ENCODE measurements at regions not wholly inside any gene's neighbourhood (a gene's known extent, or its start where the extent isn't known, plus 50 kb on each side); places are given as distances from the start of the nearest gene placed in this dataset. TPM values are rescaled to one million over a fixed set of nuclear protein-coding genes. Genes with fewer than 3 reads are reported as not detected.

GRCh38 chr5:73999297-73999696 lies 373.3 kb downstream of the ARHGEF28 start:
- Histone ChIP-seq H3K9me3 (ENCODE audit: control insufficient read depth, insufficient read depth, low read length) (no peaks in the 10 kb centered on the region), H3K27me3 (ENCODE audit: control insufficient read depth, insufficient read depth, low read length) (peaks cover 21% of the 10 kb centered on the region), H3K4me3 (ENCODE audit: low read depth, low read length) (no peak overlapping the region), H3K27ac (ENCODE audit: low read depth, low read length) (no peak overlapping the region)
- ChIA-PET CTCF (no interaction called here), POLR2A (no interaction called here)
- DNase-seq (ENCODE audit: low read depth, low spot score), result no peak
- TF ChIP-seq CTCF (IDR thresholded peaks at IDR 0.05; ENCODE audit: low read depth, low read length), result no peak

GRCh38 chr5:73998489-73998888 lies 372.5 kb downstream of the ARHGEF28 start:
- Histone ChIP-seq H3K27ac (ENCODE audit: low read depth, low read length) (no peak overlapping the region), H3K27me3 (ENCODE audit: control insufficient read depth, insufficient read depth, low read length) (peaks cover 22% of the 10 kb centered on the region), H3K9me3 (ENCODE audit: control insufficient read depth, insufficient read depth, low read length) (no peaks in the 10 kb centered on the region), H3K4me3 (ENCODE audit: low read depth, low read length) (no peak overlapping the region)
- POLR2A ChIA-PET, result no interaction called here
- CTCF ChIA-PET, result interaction anchor here (2.7 kb wide), 1 partner anchor 96 kb away, joined by 8 read pairs; no protein-coding TSS in a partner anchor
- DNase-seq (ENCODE audit: low read depth, low spot score), result no peak
- TF ChIP-seq CTCF (IDR thresholded peaks at IDR 0.05; ENCODE audit: low read depth, low read length), result no peak

GRCh38 chr5:73997960-73998359 lies 372.0 kb downstream of the ARHGEF28 start:
- ChIA-PET POLR2A (no interaction called here), CTCF (interaction anchor here (2.7 kb wide), 1 partner anchor 96 kb away, joined by 8 read pairs; no protein-coding TSS in a partner anchor)
- Histone ChIP-seq H3K9me3 (ENCODE audit: control insufficient read depth, insufficient read depth, low read length) (no peaks in the 10 kb centered on the region), H3K27me3 (ENCODE audit: control insufficient read depth, insufficient read depth, low read length) (peaks cover 26% of the 10 kb centered on the region), H3K27ac (ENCODE audit: low read depth, low read length) (no peak overlapping the region), H3K4me3 (ENCODE audit: low read depth, low read length) (no peak overlapping the region)
- no peak for TF ChIP-seq CTCF (IDR thresholded peaks at IDR 0.05; ENCODE audit: low read depth, low read length)
- DNase-seq (ENCODE audit: low read depth, low spot score), result no peak

- Histone ChIP-seq H3K9me3 (ENCODE audit: control insufficient read depth, insufficient read depth, low read length) (no peaks in the 10 kb centered on the region), H3K27ac (ENCODE audit: low read depth, low read length) (no peak overlapping the region), H3K27me3 (ENCODE audit: control insufficient read depth, insufficient read depth, low read length) (peaks cover 26% of the 10 kb centered on the region), H3K4me3 (ENCODE audit: low read depth, low read length) (no peak overlapping the region)
- CTCF ChIA-PET, result interaction anchor here (2.7 kb wide), 1 partner anchor 94 kb away, joined by 8 read pairs; no protein-coding TSS in a partner anchor
- POLR2A ChIA-PET, result no interaction called here
- TF ChIP-seq CTCF (IDR thresholded peaks at IDR 0.05; ENCODE audit: low read depth, low read length), result no peak
- no peak for DNase-seq (ENCODE audit: low read depth, low spot score)
Observed at GRCh38 chr5:73996151-73996755, 370.3 kb downstream of the ARHGEF28 start.

GRCh38 chr5:73994963-73995362 lies 369.0 kb downstream of the ARHGEF28 start:
- peak; percentile 4; the same call in 1 of the 2 replicates for TF ChIP-seq CTCF (IDR thresholded peaks at IDR 0.05; ENCODE audit: low read depth, low read length)
- Histone ChIP-seq H3K4me3 (ENCODE audit: low read depth, low read length) (no peak overlapping the region), H3K27ac (ENCODE audit: low read depth, low read length) (no peak overlapping the region), H3K9me3 (ENCODE audit: control insufficient read depth, insufficient read depth, low read length) (no peaks in the 10 kb centered on the region), H3K27me3 (ENCODE audit: control insufficient read depth, insufficient read depth, low read length) (peaks cover 23% of the 10 kb centered on the region)
- CTCF ChIA-PET, result no interaction called here
- POLR2A ChIA-PET, result no interaction called here
- DNase-seq (ENCODE audit: low read depth, low spot score), result no peak

Small RNA genes lying in the stretch of these regions (small RNA-seq; reads per million reads assigned to genes)
- not detected for gene RN7SL814P (ENCODE audit: insufficient read length, low read depth)
